ENCODE measurements at regions not wholly inside any gene's neighbourhood (a gene's known extent, or its start where the extent isn't known, plus 50 kb on each side); places are given as distances from the start of the nearest gene placed in this dataset.

DNA sequence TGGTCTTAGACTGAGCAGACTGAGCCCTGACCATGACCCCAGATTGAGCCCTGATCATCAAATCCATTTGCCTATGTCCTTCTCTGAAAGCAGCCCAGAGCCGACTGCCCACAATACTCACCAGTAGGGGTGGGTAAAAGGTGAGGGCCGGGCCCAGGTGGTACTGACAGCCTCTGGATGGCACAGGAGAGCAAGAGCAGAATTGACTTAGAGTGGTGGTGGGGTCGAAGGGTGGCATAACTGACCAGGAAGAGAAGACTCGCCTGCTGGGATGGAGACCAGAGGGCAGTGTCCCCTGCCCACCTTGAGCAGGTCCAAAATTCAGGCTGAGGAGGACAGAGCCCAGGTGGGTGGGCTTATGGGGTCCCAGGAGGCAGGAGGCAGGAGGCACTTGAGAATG is 161.3 kb upstream of the POU3F1 start:
- no peaks in the 10 kb centered on the region for H3K9me3 ChIP-seq

DNA sequence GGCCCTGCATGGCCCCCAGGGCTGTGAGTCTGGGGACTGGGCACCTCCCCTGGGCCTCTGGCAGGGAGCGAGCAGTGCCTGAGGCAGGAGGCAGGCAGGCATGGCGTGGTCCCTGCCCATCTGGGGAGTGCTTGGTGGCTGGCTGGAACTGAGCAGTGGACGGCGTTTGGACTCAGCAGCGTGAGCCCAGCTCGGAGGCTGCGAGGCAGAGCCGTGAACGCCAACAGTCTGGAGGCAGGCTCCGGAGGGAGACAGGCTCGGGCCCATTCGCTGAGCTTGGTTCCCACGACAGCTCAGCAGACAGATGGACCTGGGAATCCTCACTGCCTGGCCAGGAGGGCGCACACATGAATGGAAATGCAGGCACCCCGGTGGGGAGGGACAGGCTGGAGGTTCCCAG is 160.7 kb upstream of the POU3F1 start:
- TF ChIP-seq POLR2A (IDR thresholded peaks at IDR 0.05) (no peak), POLR2AphosphoS5 (IDR thresholded peaks at IDR 0.05; ENCODE audit: insufficient read depth in 1 of 2, low read depth in 1 of 2) (no peak)
- TF ChIP-seq, protein P1, sequence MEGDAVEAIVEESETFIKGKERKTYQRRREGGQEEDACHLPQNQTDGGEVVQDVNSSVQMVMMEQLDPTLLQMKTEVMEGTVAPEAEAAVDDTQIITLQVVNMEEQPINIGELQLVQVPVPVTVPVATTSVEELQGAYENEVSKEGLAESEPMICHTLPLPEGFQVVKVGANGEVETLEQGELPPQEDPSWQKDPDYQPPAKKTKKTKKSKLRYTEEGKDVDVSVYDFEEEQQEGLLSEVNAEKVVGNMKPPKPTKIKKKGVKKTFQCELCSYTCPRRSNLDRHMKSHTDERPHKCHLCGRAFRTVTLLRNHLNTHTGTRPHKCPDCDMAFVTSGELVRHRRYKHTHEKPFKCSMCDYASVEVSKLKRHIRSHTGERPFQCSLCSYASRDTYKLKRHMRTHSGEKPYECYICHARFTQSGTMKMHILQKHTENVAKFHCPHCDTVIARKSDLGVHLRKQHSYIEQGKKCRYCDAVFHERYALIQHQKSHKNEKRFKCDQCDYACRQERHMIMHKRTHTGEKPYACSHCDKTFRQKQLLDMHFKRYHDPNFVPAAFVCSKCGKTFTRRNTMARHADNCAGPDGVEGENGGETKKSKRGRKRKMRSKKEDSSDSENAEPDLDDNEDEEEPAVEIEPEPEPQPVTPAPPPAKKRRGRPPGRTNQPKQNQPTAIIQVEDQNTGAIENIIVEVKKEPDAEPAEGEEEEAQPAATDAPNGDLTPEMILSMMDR (IDR thresholded peaks at IDR 0.05), result no peak
- no peaks in the 10 kb centered on the region for H3K27me3 ChIP-seq
- H3K4me1 ChIP-seq, result no peaks in the 10 kb centered on the region
- intact Hi-C loops (cut with DNase I), result no loop called here
- H3K4me3 ChIP-seq, result no peak overlapping the region
- H3K27ac ChIP-seq, result no peak overlapping the region
- no peak for DNase-seq (ENCODE audit: extremely low spot score in 2 of 2)
- H3K36me3 ChIP-seq, result no peaks in the 10 kb centered on the region
- H3K9me3 ChIP-seq, result no peaks in the 10 kb centered on the region

More for the DNA sequence above, 161.3 kb upstream of the POU3F1 start:
- intact Hi-C loops (cut with DNase I), result no loop called here
- Histone ChIP-seq H3K27me3 (no peaks in the 10 kb centered on the region), H3K36me3 (no peaks in the 10 kb centered on the region), H3K27ac (no peak overlapping the region), H3K4me3 (no peak overlapping the region), H3K4me1 (no peaks in the 10 kb centered on the region)
- DNase-seq (ENCODE audit: extremely low spot score in 2 of 2), result no peak
- TF ChIP-seq, protein P1 (IDR thresholded peaks at IDR 0.05), result no peak
- TF ChIP-seq POLR2AphosphoS5 (IDR thresholded peaks at IDR 0.05; ENCODE audit: insufficient read depth in 1 of 2, low read depth in 1 of 2), result no peak
- TF ChIP-seq POLR2A (IDR thresholded peaks at IDR 0.05), result no peak

DNA sequence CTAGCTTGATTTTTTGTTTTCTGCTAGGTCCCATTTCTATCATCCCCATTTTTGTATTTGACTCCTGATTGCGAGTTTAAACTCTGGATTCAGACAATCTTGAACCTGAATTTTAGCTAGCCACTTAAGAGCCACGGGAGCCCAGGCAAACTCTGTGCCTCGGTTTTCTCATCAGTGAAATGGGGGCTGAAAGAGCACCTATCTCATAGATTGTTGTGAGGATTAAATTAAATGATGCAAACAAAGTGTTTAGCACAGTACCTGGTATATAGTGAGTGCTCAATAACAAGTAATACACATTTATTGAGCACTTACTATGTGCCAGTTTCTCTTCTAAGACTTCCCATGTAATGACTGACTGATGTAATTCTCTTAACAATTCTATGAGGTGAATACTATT is 158.1 kb upstream of the POU3F1 start:
- no peaks in the 10 kb centered on the region for H3K27me3 ChIP-seq
- no peak for DNase-seq (ENCODE audit: extremely low spot score in 2 of 2)
- TF ChIP-seq POLR2AphosphoS5 (IDR thresholded peaks at IDR 0.05; ENCODE audit: insufficient read depth in 1 of 2, low read depth in 1 of 2) (no peak), POLR2A (IDR thresholded peaks at IDR 0.05) (no peak)
- TF ChIP-seq, protein P1 (IDR thresholded peaks at IDR 0.05), result no peak
- H3K4me3 ChIP-seq, result no peak overlapping the region
- no peak overlapping the region for H3K27ac ChIP-seq
- no peaks in the 10 kb centered on the region for H3K4me1 ChIP-seq
- no peaks in the 10 kb centered on the region for H3K36me3 ChIP-seq
- intact Hi-C loops (cut with DNase I), result no loop called here
- no peaks in the 10 kb centered on the region for H3K9me3 ChIP-seq

DNA sequence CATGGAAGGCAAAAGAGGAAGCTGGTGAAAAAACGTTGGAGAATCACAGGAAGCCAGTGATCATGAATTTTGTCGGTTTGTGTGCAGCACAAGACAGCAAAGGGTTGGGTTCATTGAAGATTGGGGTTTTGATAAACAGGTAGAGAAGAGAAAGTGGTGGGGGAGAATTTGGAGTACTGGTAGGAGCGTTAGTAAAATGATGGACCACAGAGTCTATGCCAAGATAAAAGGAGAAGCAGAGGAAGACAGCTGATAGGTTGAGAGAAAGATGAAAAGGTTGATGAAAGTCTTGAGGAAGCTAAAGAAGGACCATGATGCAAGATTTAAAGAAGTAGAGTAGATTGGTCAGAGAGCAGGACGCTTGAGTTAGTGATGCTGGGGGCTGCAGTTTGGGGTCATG is 156.8 kb upstream of the POU3F1 start:
- no peak overlapping the region for H3K4me3 ChIP-seq
- DNase-seq (ENCODE audit: extremely low spot score in 2 of 2), result no peak
- intact Hi-C loops (cut with DNase I), result no loop called here
- H3K9me3 ChIP-seq, result no peaks in the 10 kb centered on the region
- H3K4me1 ChIP-seq, result no peaks in the 10 kb centered on the region
- no peaks in the 10 kb centered on the region for H3K36me3 ChIP-seq
- TF ChIP-seq, protein P1 (IDR thresholded peaks at IDR 0.05), result no peak
- TF ChIP-seq POLR2AphosphoS5 (IDR thresholded peaks at IDR 0.05; ENCODE audit: insufficient read depth in 1 of 2, low read depth in 1 of 2), result no peak
- no peak for TF ChIP-seq POLR2A (IDR thresholded peaks at IDR 0.05)
- no peak overlapping the region for H3K27ac ChIP-seq
- no peaks in the 10 kb centered on the region for H3K27me3 ChIP-seq

DNA sequence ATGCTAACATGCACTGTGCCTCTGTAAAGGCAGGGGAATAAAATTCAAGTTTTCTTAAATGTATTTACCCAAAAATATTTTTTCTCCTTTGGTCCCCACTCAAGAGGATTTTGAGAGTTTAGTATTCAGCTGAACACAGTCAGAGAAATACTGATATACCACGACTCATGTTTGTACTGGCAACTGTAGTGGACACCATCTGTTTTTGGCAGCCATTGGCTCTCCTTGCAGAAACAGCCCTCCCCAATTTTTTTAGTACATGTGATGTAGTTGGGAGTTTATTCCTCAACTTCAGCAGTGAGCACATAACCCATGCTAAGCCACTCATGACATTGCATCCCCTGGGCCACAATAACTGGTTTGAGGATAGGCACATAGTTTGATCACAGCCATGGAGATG is 154.8 kb upstream of the POU3F1 start:
- intact Hi-C loops (cut with DNase I), result no loop called here
- no peaks in the 10 kb centered on the region for H3K9me3 ChIP-seq
- DNase-seq (ENCODE audit: extremely low spot score in 2 of 2), result no peak
- no peak overlapping the region for H3K27ac ChIP-seq
- H3K36me3 ChIP-seq, result no peaks in the 10 kb centered on the region
- no peak overlapping the region for H3K4me3 ChIP-seq
- TF ChIP-seq, protein P1 (IDR thresholded peaks at IDR 0.05), result no peak
- TF ChIP-seq POLR2AphosphoS5 (IDR thresholded peaks at IDR 0.05; ENCODE audit: insufficient read depth in 1 of 2, low read depth in 1 of 2), result no peak
- no peak for TF ChIP-seq POLR2A (IDR thresholded peaks at IDR 0.05)
- H3K27me3 ChIP-seq, result no peaks in the 10 kb centered on the region
- no peaks in the 10 kb centered on the region for H3K4me1 ChIP-seq

All from vagina (tissue), 2 donors.